ENCODE measurements at regions not wholly inside any gene's neighbourhood (a gene's known extent, or its start where the extent isn't known, plus 50 kb on each side); places are given as distances from the start of the nearest gene placed in this dataset.

GRCh38 chr12:24739106-24739779, 209.7 kb downstream of the BCAT1 start:
- no peak overlapping the region for H3K27ac ChIP-seq (ENCODE audit: low read depth in 2 of 2, low read length in 2 of 2)
- intact Hi-C loops (cut with DNase I): no loop called here
- H3K36me3 ChIP-seq (ENCODE audit: control insufficient read depth in 2 of 3, insufficient read depth in 3 of 3, low read length in 3 of 3): no peaks in the 10 kb centered on the region
- no peaks in the 10 kb centered on the region for H3K9me3 ChIP-seq (ENCODE audit: control insufficient read depth in 2 of 3, insufficient read depth in 1 of 3, low read length in 3 of 3)
- H3K4me3 ChIP-seq (ENCODE audit: low read length in 3 of 3): no peak overlapping the region
- no peak for TF ChIP-seq CTCF (IDR thresholded peaks at IDR 0.05; ENCODE audit: borderline replicate concordance, extremely low read depth, insufficient read depth)
- no peaks in the 10 kb centered on the region for H3K27me3 ChIP-seq (ENCODE audit: control insufficient read depth, insufficient read depth, low read length)
- H3K9ac ChIP-seq (ENCODE audit: low read length in 3 of 3): no peak overlapping the region
- no peak for DNase-seq
- no peaks in the 10 kb centered on the region for H3K4me1 ChIP-seq (ENCODE audit: control insufficient read depth in 2 of 3, insufficient read depth in 2 of 3, low read depth in 1 of 3, low read length in 3 of 3)
- FAIRE-seq: no peak

DNA sequence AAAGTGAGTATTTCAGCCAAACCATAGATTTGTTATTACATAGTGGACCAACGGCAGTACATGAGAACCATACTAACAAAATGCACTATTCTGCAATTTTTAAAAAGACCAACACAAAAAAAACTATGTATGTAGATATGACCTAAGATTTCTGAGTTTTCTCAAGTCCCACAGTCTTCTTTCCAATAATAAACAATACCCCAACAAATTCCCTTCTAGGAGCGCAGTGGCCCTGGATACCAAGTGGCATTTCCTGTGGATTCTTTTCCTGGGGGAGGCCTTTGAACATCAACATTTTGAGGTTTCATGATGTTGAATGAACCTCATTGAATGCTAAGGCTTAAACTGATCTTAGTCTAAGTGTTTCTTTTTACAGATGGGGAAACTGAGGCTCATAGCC, 210.5 kb downstream of the BCAT1 start:
- intact Hi-C loops (cut with DNase I): no loop called here
- H3K27ac ChIP-seq (ENCODE audit: low read depth in 2 of 2, low read length in 2 of 2): no peak overlapping the region
- no peaks in the 10 kb centered on the region for H3K4me1 ChIP-seq (ENCODE audit: control insufficient read depth in 2 of 3, insufficient read depth in 2 of 3, low read depth in 1 of 3, low read length in 3 of 3)
- DNase-seq: no peak
- no peak overlapping the region for H3K9ac ChIP-seq (ENCODE audit: low read length in 3 of 3)
- no peaks in the 10 kb centered on the region for H3K9me3 ChIP-seq (ENCODE audit: control insufficient read depth in 2 of 3, insufficient read depth in 1 of 3, low read length in 3 of 3)
- no peak overlapping the region for H3K4me3 ChIP-seq (ENCODE audit: low read length in 3 of 3)
- no peaks in the 10 kb centered on the region for H3K27me3 ChIP-seq (ENCODE audit: control insufficient read depth, insufficient read depth, low read length)
- FAIRE-seq: no peak
- TF ChIP-seq CTCF (IDR thresholded peaks at IDR 0.05; ENCODE audit: borderline replicate concordance, extremely low read depth, insufficient read depth): no peak
- H3K36me3 ChIP-seq (ENCODE audit: control insufficient read depth in 2 of 3, insufficient read depth in 3 of 3, low read length in 3 of 3): no peaks in the 10 kb centered on the region

GRCh38 chr12:24731596-24731995, 217.3 kb downstream of the BCAT1 start:
- DNase-seq: no peak
- Histone ChIP-seq H3K27me3 (ENCODE audit: control insufficient read depth, insufficient read depth, low read length) (no peaks in the 10 kb centered on the region), H3K4me3 (ENCODE audit: low read length in 3 of 3) (no peak overlapping the region), H3K9ac (ENCODE audit: low read length in 3 of 3) (no peak overlapping the region), H3K9me3 (ENCODE audit: control insufficient read depth in 2 of 3, insufficient read depth in 1 of 3, low read length in 3 of 3) (no peaks in the 10 kb centered on the region), H3K27ac (ENCODE audit: low read depth in 2 of 2, low read length in 2 of 2) (no peak overlapping the region), H3K36me3 (ENCODE audit: control insufficient read depth in 2 of 3, insufficient read depth in 3 of 3, low read length in 3 of 3) (no peaks in the 10 kb centered on the region), H3K4me1 (ENCODE audit: control insufficient read depth in 2 of 3, insufficient read depth in 2 of 3, low read depth in 1 of 3, low read length in 3 of 3) (no peaks in the 10 kb centered on the region)
- intact Hi-C loops (cut with DNase I): no loop called here
- TF ChIP-seq CTCF (IDR thresholded peaks at IDR 0.05; ENCODE audit: borderline replicate concordance, extremely low read depth, insufficient read depth): no peak
- no peak for FAIRE-seq

DNA sequence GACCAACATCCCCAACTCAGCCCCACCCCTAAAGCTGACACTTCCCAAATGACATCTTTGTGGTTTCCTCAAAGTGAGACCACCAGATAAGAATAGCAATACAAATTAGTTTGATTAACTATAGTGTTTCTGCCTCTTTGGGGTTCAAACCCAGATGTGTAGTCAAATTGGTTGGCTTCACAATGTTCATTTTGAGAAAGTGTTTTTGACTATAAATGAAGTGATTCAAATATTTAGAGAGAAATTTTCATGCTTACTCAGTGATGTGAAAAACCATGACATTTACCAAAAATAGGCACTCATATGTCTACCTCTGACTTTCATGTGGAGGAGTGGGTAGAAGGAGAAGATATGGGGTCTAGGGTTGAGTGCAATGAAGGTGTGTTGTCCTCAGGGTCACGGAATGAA, 218.4 kb downstream of the BCAT1 start:
- Histone ChIP-seq H3K36me3 (ENCODE audit: control insufficient read depth in 2 of 3, insufficient read depth in 3 of 3, low read length in 3 of 3) (no peaks in the 10 kb centered on the region), H3K4me3 (ENCODE audit: low read length in 3 of 3) (no peak overlapping the region), H3K9me3 (ENCODE audit: control insufficient read depth in 2 of 3, insufficient read depth in 1 of 3, low read length in 3 of 3) (no peaks in the 10 kb centered on the region), H3K27me3 (ENCODE audit: control insufficient read depth, insufficient read depth, low read length) (no peaks in the 10 kb centered on the region), H3K9ac (ENCODE audit: low read length in 3 of 3) (no peak overlapping the region), H3K4me1 (ENCODE audit: control insufficient read depth in 2 of 3, insufficient read depth in 2 of 3, low read depth in 1 of 3, low read length in 3 of 3) (no peaks in the 10 kb centered on the region), H3K27ac (ENCODE audit: low read depth in 2 of 2, low read length in 2 of 2) (no peak overlapping the region)
- TF ChIP-seq CTCF (IDR thresholded peaks at IDR 0.05; ENCODE audit: borderline replicate concordance, extremely low read depth, insufficient read depth): no peak
- intact Hi-C loops (cut with DNase I): no loop called here
- FAIRE-seq (no peak), DNase-seq (no peak)

Data from kidney (tissue), 13 donors.